ENCODE measurements at regions not wholly inside any gene's neighbourhood (a gene's known extent, or its start where the extent isn't known, plus 50 kb on each side); places are given as distances from the start of the nearest gene placed in this dataset.

GRCh38 chr13:99911965-99912566, 59.5 kb downstream of the ZIC5 start:
- intact Hi-C loops (cut with micrococcal nuclease), result no loop called here

GRCh38 chr13:99911069-99911964, 60.2 kb downstream of the ZIC5 start:
- intact Hi-C loops (cut with micrococcal nuclease), result no loop called here

GRCh38 chr13:99909836-99910619, 61.5 kb downstream of the ZIC5 start:
- intact Hi-C loops (cut with micrococcal nuclease), result no loop called here

DNA sequence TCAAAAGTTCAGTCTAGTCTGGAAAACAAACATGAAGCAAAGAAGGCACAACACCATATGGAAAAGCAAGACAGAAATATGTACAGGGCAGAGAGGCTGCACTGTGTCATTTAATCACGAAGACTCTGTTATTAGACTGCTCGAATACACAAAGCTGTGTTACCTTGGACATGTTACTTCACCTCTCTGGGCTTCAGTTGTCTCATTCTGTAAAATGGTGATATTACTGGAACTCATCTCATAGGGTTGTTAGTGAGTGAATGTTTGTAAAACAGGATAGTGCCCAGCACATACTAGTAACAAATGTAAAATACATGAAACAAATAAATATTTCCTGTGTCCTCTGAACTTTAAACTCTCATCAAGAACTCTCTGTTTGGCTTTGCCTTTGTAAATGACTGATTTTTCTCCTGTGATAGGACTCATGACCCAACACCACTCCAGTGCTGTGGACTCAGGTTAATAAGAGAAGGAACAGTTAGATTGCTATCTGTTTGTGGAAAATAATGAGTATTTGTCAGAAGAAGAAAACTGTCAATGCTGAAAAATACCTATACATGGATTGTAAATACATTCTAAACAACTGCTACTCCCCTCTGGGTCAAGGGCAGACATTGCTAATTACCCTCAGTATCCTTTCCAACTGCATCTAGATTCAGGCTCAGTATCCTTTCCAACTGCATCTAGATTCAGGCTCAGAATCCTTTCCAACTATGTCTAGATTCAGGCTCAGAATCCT, 62.3 kb downstream of the ZIC5 start:
- intact Hi-C loops (cut with micrococcal nuclease), result no loop called here

GRCh38 chr13:99908140-99908803, 63.3 kb downstream of the ZIC5 start:
- intact Hi-C loops (cut with micrococcal nuclease), result no loop called here

GRCh38 chr13:99907627-99908026, 63.9 kb downstream of the ZIC5 start:
- intact Hi-C loops (cut with micrococcal nuclease), result no loop called here

DNA sequence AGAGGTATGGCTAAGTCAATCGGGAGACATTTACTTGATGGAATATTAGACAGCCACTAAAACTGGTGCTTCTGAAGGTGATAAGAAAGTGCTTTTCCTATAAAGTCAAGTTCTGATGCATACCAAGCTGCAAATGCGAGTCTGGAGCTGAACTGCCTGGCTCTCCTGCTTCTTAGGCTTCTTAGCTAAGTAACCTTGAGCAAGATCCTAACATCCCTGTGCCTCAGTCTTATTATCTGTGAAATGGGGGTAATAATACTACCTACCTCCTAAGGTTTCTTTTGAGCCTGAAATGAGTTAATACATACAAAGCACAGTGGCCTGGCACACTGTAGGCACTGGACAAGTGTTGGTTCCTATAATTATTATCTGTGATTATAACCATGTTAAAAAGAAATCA, 64.5 kb downstream of the ZIC5 start:
- intact Hi-C loops (cut with micrococcal nuclease), result no loop called here

DNA sequence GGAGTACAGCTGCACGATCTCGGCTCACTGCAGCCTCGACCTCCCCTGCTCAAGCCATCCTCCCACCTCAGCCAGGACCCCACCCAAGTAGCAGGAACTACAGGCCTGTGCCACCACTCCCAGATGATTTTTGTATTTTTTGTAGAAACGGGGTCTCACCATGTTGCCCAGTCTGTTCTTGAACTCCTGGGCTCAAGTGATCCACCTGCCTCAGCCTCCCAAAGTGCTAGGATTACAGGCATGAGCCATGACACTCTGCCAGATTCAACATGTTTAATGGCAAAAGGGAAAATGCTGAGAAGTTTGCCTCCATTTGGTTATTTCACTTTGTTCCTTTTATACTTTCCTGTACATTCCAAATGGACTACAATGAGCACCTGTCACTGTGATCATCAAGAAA, 65.8 kb downstream of the ZIC5 start:
- intact Hi-C loops (cut with micrococcal nuclease), result no loop called here

GRCh38 chr13:99905224-99905623, 66.3 kb downstream of the ZIC5 start:
- intact Hi-C loops (cut with micrococcal nuclease), result no loop called here

DNA sequence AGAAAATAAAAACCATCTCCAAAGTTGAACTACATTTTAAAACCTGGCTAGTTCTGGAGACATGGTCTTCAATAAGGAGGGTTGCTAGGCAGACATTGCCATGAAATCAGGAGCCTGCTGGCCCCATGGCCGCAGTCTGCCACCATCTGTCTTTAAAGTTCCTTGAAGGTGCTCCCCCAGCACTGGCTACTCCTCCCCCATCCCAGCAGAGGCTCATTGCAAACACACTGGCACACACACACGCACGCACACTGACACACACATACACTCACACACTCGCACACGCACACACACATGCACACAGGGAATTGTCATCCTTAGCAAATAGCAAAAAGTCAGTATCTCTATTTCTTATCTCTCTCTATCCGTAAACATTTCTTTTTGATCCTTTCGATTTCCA, 68.4 kb downstream of the ZIC5 start:
- intact Hi-C loops (cut with micrococcal nuclease), result loop anchor here (5.0 kb wide), 3 partner anchors 246 to 609 kb away; no protein-coding TSS in a partner anchor

GRCh38 chr13:99902657-99903056, 68.9 kb downstream of the ZIC5 start:
- intact Hi-C loops (cut with micrococcal nuclease), result loop anchor here (5.0 kb wide), 3 partner anchors 245 to 610 kb away; no protein-coding TSS in a partner anchor

GRCh38 chr13:99900960-99901359, 70.6 kb downstream of the ZIC5 start:
- intact Hi-C loops (cut with micrococcal nuclease), result loop anchor here (5.0 kb wide), 3 partner anchors 244 to 611 kb away; no protein-coding TSS in a partner anchor

- intact Hi-C loops (cut with micrococcal nuclease), result loop anchor here (5.0 to 10.0 kb wide), 3 partner anchors 66 to 456 kb away; no protein-coding TSS in a partner anchor
Observed at GRCh38 chr13:99898421-99898820, 73.1 kb downstream of the ZIC5 start.

GRCh38 chr13:99897076-99897440, 74.5 kb downstream of the ZIC5 start:
- intact Hi-C loops (cut with micrococcal nuclease), result loop anchor here (5.0 to 10.0 kb wide), 3 partner anchors 68 to 455 kb away; no protein-coding TSS in a partner anchor

DNA sequence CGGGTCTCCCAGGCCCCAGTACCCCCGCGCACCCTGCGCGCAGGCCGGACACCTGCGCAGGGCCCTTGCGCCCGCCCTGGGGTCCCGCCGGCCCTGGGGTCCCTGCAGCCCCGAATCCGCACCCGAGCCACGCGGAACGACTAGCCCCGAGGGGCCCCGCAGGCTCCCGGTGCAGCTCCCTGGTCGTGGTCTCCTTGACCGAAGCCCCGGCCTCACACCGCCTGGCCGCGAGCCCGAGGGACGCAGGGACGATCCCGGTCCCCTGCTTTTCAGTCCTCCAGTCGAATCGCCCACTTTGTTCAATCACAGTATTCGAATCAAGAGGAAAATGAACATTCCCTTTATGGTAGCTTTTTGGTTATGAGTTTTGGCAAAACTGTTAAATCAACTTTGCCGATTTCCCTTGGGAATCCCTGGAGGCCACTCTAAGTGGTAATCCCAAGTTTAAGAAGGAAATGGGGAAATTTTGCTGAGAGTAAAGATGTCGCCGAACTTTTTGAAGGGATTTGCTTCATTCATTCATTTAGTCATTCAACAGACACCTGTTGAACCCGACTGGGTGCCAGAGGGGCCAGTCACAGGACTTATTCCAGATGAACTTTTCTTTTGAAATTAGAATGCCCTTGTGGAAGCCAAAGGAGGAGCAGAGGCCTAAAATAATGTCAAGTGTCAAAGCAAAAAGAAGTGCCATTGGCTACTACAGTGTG, 75.0 kb downstream of the ZIC5 start:
- intact Hi-C loops (cut with micrococcal nuclease), result loop anchor here (5.0 to 10.0 kb wide), 3 partner anchors 68 to 454 kb away; no protein-coding TSS in a partner anchor

- intact Hi-C loops (cut with micrococcal nuclease), result loop anchor here (5.0 to 10.0 kb wide), 3 partner anchors 69 to 453 kb away; no protein-coding TSS in a partner anchor
Observed at GRCh38 chr13:99895444-99896368, 75.9 kb downstream of the ZIC5 start.

GRCh38 chr13:99894840-99895443, 76.6 kb downstream of the ZIC5 start:
- intact Hi-C loops (cut with micrococcal nuclease), result loop anchor here (5.0 to 10.0 kb wide), 3 partner anchors 70 to 453 kb away; no protein-coding TSS in a partner anchor

All from T-helper 2 cell treated with Interferon-gamma antibody and Interleukin-4, amounts not matched to agents 100 ng/mL and 5 ng/mL, for 36 hours (primary cell).